Muscle of leg (tissue), 3 donors: ENCODE measurements at regions not wholly inside any gene's neighbourhood (a gene's known extent, or its start where the extent isn't known, plus 50 kb on each side); places are given as distances from the start of the nearest gene placed in this dataset.
"Not testable (repeated sequence)": the region's sequence is repeated elsewhere in the genome, so short reads cannot be mapped to it uniquely, and the experiment has no call there.

Experiments
- DNase-seq: peaks from one replicate; pipeline ENCODE4 v3.0.0; 2013
- H3K27ac ChIP-seq: one replicate; pipeline ENCODE4 v1.5.1; 2013; ENCODE audit warnings: mild to moderate bottlenecking, low read length, control low read depth
- H3K27me3 ChIP-seq: one replicate; pipeline ENCODE4 v1.6.1; 2013; ENCODE audit warnings: low read length; ENCODE audit not compliant: control insufficient read depth, insufficient read depth
- H3K36me3 ChIP-seq: one replicate; pipeline ENCODE4 v1.6.1; 2013; ENCODE audit warnings: low read length; ENCODE audit not compliant: control insufficient read depth, insufficient read depth
- H3K4me1 ChIP-seq: one replicate; pipeline ENCODE4 v1.6.1; 2013; ENCODE audit warnings: low read length; ENCODE audit not compliant: control insufficient read depth, insufficient read depth
- H3K4me3 ChIP-seq: one replicate; pipeline ENCODE4 v1.5.1; 2013; ENCODE audit warnings: low read length, control low read depth
- H3K9me3 ChIP-seq: replicated peaks from 2 replicates; pipeline ENCODE4 v1.6.1; 2013; ENCODE audit warnings: low read depth, low read length; ENCODE audit not compliant: control insufficient read depth
- WGBS: methylation state at CpG from one replicate; pipeline ENCODE4 v1.1.5; 2013; ENCODE audit warnings: missing lambda C conversion rate; ENCODE audit not compliant: insufficient coverage; 5-methylcytosine and 5-hydroxymethylcytosine counted together

DNA sequence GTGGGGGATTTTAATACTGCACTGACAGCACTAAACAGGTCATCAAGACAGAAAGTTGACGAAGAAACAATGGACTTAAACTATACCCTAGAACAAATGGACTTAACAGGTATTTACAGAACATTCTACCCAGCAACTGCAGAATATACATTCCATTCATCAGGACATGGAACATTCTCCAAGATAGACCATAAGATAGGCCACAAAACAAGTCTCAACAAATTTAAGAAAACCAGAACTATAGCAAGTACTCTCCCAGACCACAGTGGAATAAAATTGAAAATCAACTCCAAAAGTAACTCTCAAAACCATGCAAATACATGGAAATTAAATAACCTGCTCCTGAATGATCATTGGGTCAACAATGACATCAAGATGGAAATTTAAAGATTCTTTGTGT, 218.3 kb downstream of the SYK start:
- H3K4me1 ChIP-seq, H3K36me3 ChIP-seq, H3K27ac ChIP-seq, H3K27me3 ChIP-seq, H3K9me3 ChIP-seq, DNase-seq, H3K4me3 ChIP-seq: not testable (repeated sequence)
- no CpG with 5 or more reads among the region's 1 CpG for WGBS

DNA sequence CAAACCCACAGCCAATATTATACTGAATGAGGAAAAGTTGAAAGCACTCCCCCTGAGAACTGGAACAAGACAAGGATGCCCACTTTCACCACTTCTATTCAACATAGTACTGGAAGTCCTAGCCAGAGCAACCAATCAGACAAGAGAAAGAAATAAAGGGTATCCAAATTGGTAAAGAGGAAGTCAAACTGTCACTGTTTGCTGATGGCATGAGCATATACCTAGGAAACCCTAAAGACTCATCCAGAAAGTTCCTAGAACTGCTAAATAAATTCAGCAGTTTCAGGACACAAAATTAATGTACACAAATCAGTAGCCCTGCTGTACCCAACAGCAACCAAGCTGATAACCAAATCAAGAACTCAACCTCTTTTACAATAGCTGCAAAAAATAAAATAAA, 220.0 kb downstream of the SYK start:
- not testable (repeated sequence) for H3K36me3 ChIP-seq, H3K9me3 ChIP-seq, H3K4me1 ChIP-seq, H3K27me3 ChIP-seq, H3K4me3 ChIP-seq, H3K27ac ChIP-seq, DNase-seq

DNA sequence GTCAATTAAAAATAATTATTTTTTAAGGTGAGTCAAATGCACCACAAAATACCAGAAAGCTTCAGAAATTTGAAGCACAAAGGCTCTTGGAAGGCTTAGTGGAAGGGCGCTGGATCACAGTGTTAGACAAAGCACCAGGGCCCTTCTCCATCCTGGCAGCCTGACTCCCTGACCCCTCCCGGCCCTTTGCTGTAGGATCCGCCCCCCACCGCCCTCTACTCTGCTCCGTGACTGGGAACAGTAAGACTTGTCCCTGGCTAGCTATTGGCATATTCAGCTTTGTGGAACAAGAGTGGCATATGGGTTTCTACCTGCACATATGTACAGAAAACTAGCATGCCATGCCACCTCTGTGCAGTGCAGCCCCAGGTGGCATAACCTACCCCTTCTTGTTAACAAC, 222.1 kb downstream of the SYK start:
- Histone ChIP-seq H3K9me3 (no peaks in the 10 kb centered on the region), H3K27me3 (peaks cover 4% of the 10 kb centered on the region)
- whole genome bisulfite sequencing, result 79% methylated on average over 2 of the region's 5 CpGs

GRCh38 chr9:91024841-91025240, 223.2 kb downstream of the SYK start:
- no peak for DNase-seq
- Histone ChIP-seq H3K4me3 (no peak overlapping the region), H3K36me3 (no peaks in the 10 kb centered on the region), H3K27ac (no peak overlapping the region), H3K27me3 (peaks cover 4% of the 10 kb centered on the region), H3K9me3 (no peaks in the 10 kb centered on the region), H3K4me1 (no peaks in the 10 kb centered on the region)
- no CpG with 5 or more reads among the region's 4 CpGs for WGBS

More for the DNA sequence above, 222.1 kb downstream of the SYK start:
- Histone ChIP-seq H3K27ac (no peak overlapping the region), H3K4me1 (no peaks in the 10 kb centered on the region), H3K36me3 (no peaks in the 10 kb centered on the region), H3K4me3 (no peak overlapping the region)
- no peak for DNase-seq

GRCh38 chr9:91025856-91026255, 224.2 kb downstream of the SYK start:
- DNase-seq, result no peak
- H3K9me3 ChIP-seq, result no peaks in the 10 kb centered on the region
- H3K36me3 ChIP-seq, result no peaks in the 10 kb centered on the region
- H3K4me1 ChIP-seq, result no peaks in the 10 kb centered on the region
- no peak overlapping the region for H3K27ac ChIP-seq
- H3K4me3 ChIP-seq, result no peak overlapping the region
- 79% methylated on average over 4 of the region's 4 CpGs for WGBS
- peaks cover 4% of the 10 kb centered on the region for H3K27me3 ChIP-seq

DNA sequence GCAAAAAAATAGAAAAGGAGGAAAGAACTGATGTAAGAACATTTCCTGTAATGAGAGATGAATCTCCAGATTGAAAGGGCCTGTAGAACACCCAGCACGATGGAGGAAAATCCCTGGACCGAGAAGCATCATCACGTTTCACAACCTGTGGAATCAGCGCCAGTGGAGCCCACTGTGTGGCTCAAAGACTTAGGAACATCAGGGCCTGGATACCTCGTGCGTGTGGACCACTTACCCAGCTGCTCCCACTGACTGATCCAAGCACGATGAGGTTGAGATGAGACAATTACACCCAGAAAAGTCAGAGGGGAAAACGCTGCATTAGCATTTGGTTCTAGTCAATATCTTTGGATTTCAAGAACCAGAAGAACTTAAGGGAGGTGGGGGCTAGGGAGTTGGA, 224.6 kb downstream of the SYK start:
- Histone ChIP-seq H3K36me3 (no peaks in the 10 kb centered on the region), H3K4me1 (no peaks in the 10 kb centered on the region), H3K27me3 (peaks cover 4% of the 10 kb centered on the region), H3K9me3 (no peaks in the 10 kb centered on the region), H3K4me3 (no peak overlapping the region), H3K27ac (no peak overlapping the region)
- DNase-seq, result no peak
- 80% methylated on average over 8 of the region's 8 CpGs for WGBS

- H3K36me3 ChIP-seq, result no peaks in the 10 kb centered on the region
- WGBS, result 93% methylated on average over 3 of the region's 3 CpGs
Observed at GRCh38 chr9:91027005-91027404, 225.4 kb downstream of the SYK start.

GRCh38 chr9:91028166-91028827, 226.7 kb downstream of the SYK start:
- H3K27me3 ChIP-seq, result peaks cover 4% of the 10 kb centered on the region
- H3K27ac ChIP-seq, result no peak overlapping the region
- DNase-seq, result no peak
- WGBS, result 94% methylated on average over 6 of the region's 8 CpGs
- H3K4me1 ChIP-seq, result no peaks in the 10 kb centered on the region
- H3K4me3 ChIP-seq, result no peak overlapping the region
- H3K36me3 ChIP-seq, result no peaks in the 10 kb centered on the region
- H3K9me3 ChIP-seq, result no peaks in the 10 kb centered on the region

More at GRCh38 chr9:91027005-91027404, 225.4 kb downstream of the SYK start:
- H3K9me3 ChIP-seq, result no peaks in the 10 kb centered on the region
- peaks cover 4% of the 10 kb centered on the region for H3K27me3 ChIP-seq
- DNase-seq, result no peak
- H3K27ac ChIP-seq, result no peak overlapping the region
- H3K4me3 ChIP-seq, result no peak overlapping the region
- no peaks in the 10 kb centered on the region for H3K4me1 ChIP-seq

- H3K4me1 ChIP-seq, result no peaks in the 10 kb centered on the region
- 64% methylated on average over 10 of the region's 18 CpGs for WGBS
Observed at GRCh38 chr9:91029650-91030361, 228.2 kb downstream of the SYK start.

DNA sequence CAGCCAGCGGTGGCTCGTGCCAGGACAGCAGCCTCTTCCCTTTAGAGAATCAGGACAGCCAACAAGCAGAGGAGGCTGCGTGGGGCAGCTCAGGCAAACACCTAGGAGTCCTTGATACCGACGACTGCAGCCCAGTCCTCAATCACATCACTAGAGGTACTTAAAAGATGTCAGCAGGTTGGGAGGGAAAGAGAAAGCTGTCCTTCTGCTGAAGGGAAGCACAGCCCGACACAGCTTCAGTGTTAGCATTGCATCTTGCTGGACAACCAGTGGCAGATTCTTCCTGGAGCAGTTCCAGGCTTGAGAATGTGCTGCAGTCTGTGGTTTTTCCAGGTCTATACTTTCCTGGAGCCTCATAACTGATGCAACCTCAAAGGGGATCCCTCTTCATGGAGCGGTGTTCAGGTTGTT, 230.5 kb downstream of the SYK start:
- Histone ChIP-seq H3K4me1 (peaks cover 3% of the 10 kb centered on the region), H3K27me3 (peaks cover 5% of the 10 kb centered on the region), H3K4me3 (no peak overlapping the region), H3K27ac (no peak overlapping the region), H3K9me3 (no peaks in the 10 kb centered on the region), H3K36me3 (no peaks in the 10 kb centered on the region)
- no peak for DNase-seq
- 58% methylated on average over 2 of the region's 7 CpGs for WGBS

More at GRCh38 chr9:91029650-91030361, 228.2 kb downstream of the SYK start:
- no peak overlapping the region for H3K4me3 ChIP-seq
- DNase-seq, result no peak
- H3K9me3 ChIP-seq, result no peaks in the 10 kb centered on the region
- no peaks in the 10 kb centered on the region for H3K36me3 ChIP-seq
- no peak overlapping the region for H3K27ac ChIP-seq
- peaks cover 4% of the 10 kb centered on the region for H3K27me3 ChIP-seq
